ENCODE measurements at regions not wholly inside any gene's neighbourhood (a gene's known extent, or its start where the extent isn't known, plus 50 kb on each side); places are given as distances from the start of the nearest gene placed in this dataset.
A peak's percentile ranks its signal among the peaks of the same experiment; 100 is the strongest.

DNA sequence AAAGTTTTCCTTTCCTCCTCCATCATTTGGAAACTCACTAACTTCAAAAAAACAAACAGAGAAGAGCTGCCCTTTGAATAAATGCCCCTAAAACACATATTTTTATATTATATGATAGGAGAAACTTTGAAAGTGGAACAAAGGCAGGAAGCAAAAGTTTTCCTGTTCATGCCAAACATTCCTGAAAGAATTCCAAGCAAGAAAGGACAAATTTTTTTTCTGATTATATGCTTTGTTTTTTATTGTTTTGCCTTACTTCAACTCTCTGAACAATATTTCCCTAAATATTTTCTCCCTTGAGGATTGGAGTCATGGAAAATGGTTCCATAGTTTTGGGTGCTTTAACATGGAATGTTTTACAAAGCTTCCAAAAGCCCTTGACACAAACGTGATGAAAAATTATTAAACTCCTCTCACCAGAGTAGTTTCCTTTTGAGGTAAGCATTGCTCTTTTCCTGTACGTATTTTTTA is 638.5 kb upstream of the CAMK1G start:
- no peaks in the 10 kb centered on the region for H3K27me3 ChIP-seq (ENCODE audit: control insufficient read depth, insufficient read depth, low read length)
- DNase-seq (peak in 1 of 5 donors; percentile 2), FAIRE-seq (no peak)
- intact Hi-C loops (cut with DNase I) = no loop called here
- H3K27ac ChIP-seq (ENCODE audit: low read depth in 2 of 2, low read length in 2 of 2) = no peak overlapping the region
- no peaks in the 10 kb centered on the region for H3K36me3 ChIP-seq (ENCODE audit: control insufficient read depth in 2 of 3, insufficient read depth in 3 of 3, low read length in 3 of 3)
- H3K4me1 ChIP-seq (ENCODE audit: control insufficient read depth in 2 of 3, insufficient read depth in 2 of 3, low read depth in 1 of 3, low read length in 3 of 3) = no peaks in the 10 kb centered on the region
- TF ChIP-seq, protein P1, sequence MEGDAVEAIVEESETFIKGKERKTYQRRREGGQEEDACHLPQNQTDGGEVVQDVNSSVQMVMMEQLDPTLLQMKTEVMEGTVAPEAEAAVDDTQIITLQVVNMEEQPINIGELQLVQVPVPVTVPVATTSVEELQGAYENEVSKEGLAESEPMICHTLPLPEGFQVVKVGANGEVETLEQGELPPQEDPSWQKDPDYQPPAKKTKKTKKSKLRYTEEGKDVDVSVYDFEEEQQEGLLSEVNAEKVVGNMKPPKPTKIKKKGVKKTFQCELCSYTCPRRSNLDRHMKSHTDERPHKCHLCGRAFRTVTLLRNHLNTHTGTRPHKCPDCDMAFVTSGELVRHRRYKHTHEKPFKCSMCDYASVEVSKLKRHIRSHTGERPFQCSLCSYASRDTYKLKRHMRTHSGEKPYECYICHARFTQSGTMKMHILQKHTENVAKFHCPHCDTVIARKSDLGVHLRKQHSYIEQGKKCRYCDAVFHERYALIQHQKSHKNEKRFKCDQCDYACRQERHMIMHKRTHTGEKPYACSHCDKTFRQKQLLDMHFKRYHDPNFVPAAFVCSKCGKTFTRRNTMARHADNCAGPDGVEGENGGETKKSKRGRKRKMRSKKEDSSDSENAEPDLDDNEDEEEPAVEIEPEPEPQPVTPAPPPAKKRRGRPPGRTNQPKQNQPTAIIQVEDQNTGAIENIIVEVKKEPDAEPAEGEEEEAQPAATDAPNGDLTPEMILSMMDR (IDR thresholded peaks at IDR 0.05; ENCODE audit: borderline replicate concordance, extremely low read depth, insufficient read depth) = no peak
- H3K9me3 ChIP-seq (ENCODE audit: control insufficient read depth in 2 of 3, insufficient read depth in 1 of 3, low read length in 3 of 3) = no peaks in the 10 kb centered on the region
- no peak overlapping the region for H3K4me3 ChIP-seq (ENCODE audit: low read length in 3 of 3)
- H3K9ac ChIP-seq (ENCODE audit: low read length in 3 of 3) = no peak overlapping the region

DNA sequence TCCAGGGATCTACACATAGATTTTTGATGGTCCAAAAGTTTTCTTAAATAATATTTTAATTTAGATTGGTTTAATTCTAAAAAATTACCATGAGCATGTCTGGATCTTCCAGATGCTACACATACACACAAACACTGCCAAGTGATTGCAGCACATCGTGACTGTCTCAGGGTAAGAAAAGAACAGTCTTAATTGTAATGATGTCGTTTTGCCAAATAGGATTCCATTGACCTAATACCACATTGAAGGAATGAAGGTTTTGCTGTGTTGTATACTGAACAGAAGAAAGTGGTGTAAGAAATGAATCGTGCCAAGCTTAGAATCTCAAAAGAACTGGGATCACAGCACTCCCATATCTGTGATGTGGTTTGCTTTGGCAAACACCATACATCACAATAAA is 633.3 kb upstream of the CAMK1G start:
- DNase-seq (no peak), FAIRE-seq (no peak)
- no peak overlapping the region for H3K4me3 ChIP-seq (ENCODE audit: low read length in 3 of 3)
- intact Hi-C loops (cut with DNase I) = no loop called here
- H3K36me3 ChIP-seq (ENCODE audit: control insufficient read depth in 2 of 3, insufficient read depth in 3 of 3, low read length in 3 of 3) = no peaks in the 10 kb centered on the region
- H3K27me3 ChIP-seq (ENCODE audit: control insufficient read depth, insufficient read depth, low read length) = no peaks in the 10 kb centered on the region
- TF ChIP-seq, protein P1 (IDR thresholded peaks at IDR 0.05; ENCODE audit: borderline replicate concordance, extremely low read depth, insufficient read depth) = no peak
- peaks cover 0 to 4% (median 3%) of the 10 kb centered on the region in 3 donors for H3K4me1 ChIP-seq (ENCODE audit: control insufficient read depth in 2 of 3, insufficient read depth in 2 of 3, low read depth in 1 of 3, low read length in 3 of 3)
- H3K27ac ChIP-seq (ENCODE audit: low read depth in 2 of 2, low read length in 2 of 2) = no peak overlapping the region
- H3K9me3 ChIP-seq (ENCODE audit: control insufficient read depth in 2 of 3, insufficient read depth in 1 of 3, low read length in 3 of 3) = peaks cover 0 to 2% (median 0%) of the 10 kb centered on the region in 3 donors
- no peak overlapping the region for H3K9ac ChIP-seq (ENCODE audit: low read length in 3 of 3)

DNA sequence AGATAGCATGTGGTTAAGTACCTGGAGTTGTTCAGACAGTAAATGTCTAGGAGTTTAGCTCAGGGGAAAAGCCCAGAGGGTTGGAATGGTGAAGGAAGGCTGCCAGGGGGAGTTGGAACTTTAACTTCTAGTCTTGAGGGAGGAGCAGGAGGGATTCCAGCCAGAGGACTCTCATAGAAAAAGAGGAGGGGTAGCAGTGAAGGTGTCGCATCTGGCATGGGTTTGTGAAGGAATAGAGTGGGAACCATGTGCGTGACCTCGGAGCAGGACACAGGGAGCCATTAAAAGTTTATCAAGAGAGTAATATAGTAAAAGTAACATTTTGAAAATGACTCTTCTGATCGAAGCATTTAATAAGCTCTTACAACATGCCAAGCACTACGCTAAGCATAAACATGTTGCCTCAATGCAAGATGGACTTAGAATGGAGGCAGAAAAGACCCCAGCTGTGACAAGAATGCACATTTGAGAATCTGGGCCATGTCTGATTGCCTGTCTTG is 632.4 kb upstream of the CAMK1G start:
- Histone ChIP-seq H3K9me3 (ENCODE audit: control insufficient read depth in 2 of 3, insufficient read depth in 1 of 3, low read length in 3 of 3) (peaks cover 0 to 2% (median 0%) of the 10 kb centered on the region in 3 donors), H3K4me3 (ENCODE audit: low read length in 3 of 3) (no peak overlapping the region), H3K4me1 (ENCODE audit: control insufficient read depth in 2 of 3, insufficient read depth in 2 of 3, low read depth in 1 of 3, low read length in 3 of 3) (peaks cover 0 to 4% (median 3%) of the 10 kb centered on the region in 3 donors), H3K9ac (ENCODE audit: low read length in 3 of 3) (no peak overlapping the region), H3K27me3 (ENCODE audit: control insufficient read depth, insufficient read depth, low read length) (no peaks in the 10 kb centered on the region), H3K27ac (ENCODE audit: low read depth in 2 of 2, low read length in 2 of 2) (no peak overlapping the region), H3K36me3 (ENCODE audit: control insufficient read depth in 2 of 3, insufficient read depth in 3 of 3, low read length in 3 of 3) (no peaks in the 10 kb centered on the region)
- TF ChIP-seq, protein P1 (IDR thresholded peaks at IDR 0.05; ENCODE audit: borderline replicate concordance, extremely low read depth, insufficient read depth) = no peak
- FAIRE-seq (no peak), DNase-seq (peak in 1 of 5 donors; percentile 38)
- intact Hi-C loops (cut with DNase I) = no loop called here

DNA sequence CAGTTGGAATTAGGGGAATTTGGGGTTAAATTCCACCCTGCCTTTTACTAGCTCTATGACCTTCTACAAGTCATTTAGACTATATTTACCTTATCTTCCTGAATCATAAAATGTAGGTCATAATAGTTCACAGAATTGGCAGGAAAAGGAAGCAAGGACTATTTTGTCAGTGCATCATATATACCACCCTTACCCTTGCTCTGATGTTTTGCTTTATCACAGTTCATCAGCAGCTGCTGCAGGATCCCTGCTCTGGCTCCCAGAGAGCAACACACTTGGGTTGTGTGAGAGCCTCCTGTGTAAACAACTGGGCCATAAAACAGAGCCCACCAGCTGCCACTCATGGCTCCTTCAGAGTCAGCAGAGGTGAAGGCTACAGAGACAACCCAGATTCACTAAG is 631.6 kb upstream of the CAMK1G start:
- H3K9ac ChIP-seq (ENCODE audit: low read length in 3 of 3) = no peak overlapping the region
- H3K4me3 ChIP-seq (ENCODE audit: low read length in 3 of 3) = no peak overlapping the region
- no peaks in the 10 kb centered on the region for H3K27me3 ChIP-seq (ENCODE audit: control insufficient read depth, insufficient read depth, low read length)
- no peak overlapping the region for H3K27ac ChIP-seq (ENCODE audit: low read depth in 2 of 2, low read length in 2 of 2)
- DNase-seq (peak in 4 of 5 donors; percentile 69 to 85 (median 82)), FAIRE-seq (no peak)
- H3K36me3 ChIP-seq (ENCODE audit: control insufficient read depth in 2 of 3, insufficient read depth in 3 of 3, low read length in 3 of 3) = no peaks in the 10 kb centered on the region
- intact Hi-C loops (cut with DNase I) = no loop called here
- H3K4me1 ChIP-seq (ENCODE audit: control insufficient read depth in 2 of 3, insufficient read depth in 2 of 3, low read depth in 1 of 3, low read length in 3 of 3) = peaks cover 0 to 4% (median 3%) of the 10 kb centered on the region in 3 donors
- H3K9me3 ChIP-seq (ENCODE audit: control insufficient read depth in 2 of 3, insufficient read depth in 1 of 3, low read length in 3 of 3) = peaks cover 0 to 2% (median 0%) of the 10 kb centered on the region in 3 donors
- TF ChIP-seq, protein P1 (IDR thresholded peaks at IDR 0.05; ENCODE audit: borderline replicate concordance, extremely low read depth, insufficient read depth) = no peak
